Suppressor macrophage treated with lipopolysaccharide for 4 hours (primary cell): ENCODE measurements at regions not wholly inside any gene's neighbourhood (a gene's known extent, or its start where the extent isn't known, plus 50 kb on each side); places are given as distances from the start of the nearest gene placed in this dataset.
A peak's percentile ranks its signal among the peaks of the same experiment; 100 is the strongest.

ENCODE experiments used
- DNase-seq: peaks from one replicate; pipeline ENCODE4 v3.0.0-alpha.2; 2020

GRCh38 chr5:73395256-73395655, 53.3 kb downstream of the FOXD1 start:
- DNase-seq = no peak

GRCh38 chr5:73394610-73395009, 54.0 kb downstream of the FOXD1 start:
- DNase-seq = no peak

GRCh38 chr5:73393611-73394489, 54.7 kb downstream of the FOXD1 start:
- DNase-seq = no peak

GRCh38 chr5:73392775-73393174, 55.8 kb downstream of the FOXD1 start:
- no peak for DNase-seq

GRCh38 chr5:73391441-73391881, 57.1 kb downstream of the FOXD1 start:
- peak; percentile 21 for DNase-seq

GRCh38 chr5:73390972-73391371, 57.6 kb downstream of the FOXD1 start:
- DNase-seq = no peak

DNA sequence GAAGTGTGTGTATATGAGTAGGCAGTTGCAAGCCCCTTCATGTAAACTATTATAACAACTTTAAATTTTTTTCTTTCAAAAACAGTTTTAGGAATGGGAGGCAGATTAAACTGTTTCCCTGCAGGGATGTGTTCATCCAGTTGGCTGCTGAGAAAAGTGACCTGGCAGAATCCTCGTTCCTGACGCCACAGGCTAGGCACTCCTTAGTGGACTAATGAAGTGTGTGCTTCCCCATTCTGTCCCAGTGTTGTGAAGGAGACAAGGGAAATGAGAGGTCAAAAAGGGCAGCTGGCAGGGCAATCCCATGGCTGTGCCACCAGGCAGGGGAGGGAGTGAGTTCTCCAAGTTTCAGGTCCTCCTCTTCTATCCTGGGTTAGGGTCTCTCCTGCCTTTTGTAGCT, 59.8 kb downstream of the FOXD1 start:
- DNase-seq = no peak

GRCh38 chr5:73388306-73388684, 60.3 kb downstream of the FOXD1 start:
- no peak for DNase-seq

DNA sequence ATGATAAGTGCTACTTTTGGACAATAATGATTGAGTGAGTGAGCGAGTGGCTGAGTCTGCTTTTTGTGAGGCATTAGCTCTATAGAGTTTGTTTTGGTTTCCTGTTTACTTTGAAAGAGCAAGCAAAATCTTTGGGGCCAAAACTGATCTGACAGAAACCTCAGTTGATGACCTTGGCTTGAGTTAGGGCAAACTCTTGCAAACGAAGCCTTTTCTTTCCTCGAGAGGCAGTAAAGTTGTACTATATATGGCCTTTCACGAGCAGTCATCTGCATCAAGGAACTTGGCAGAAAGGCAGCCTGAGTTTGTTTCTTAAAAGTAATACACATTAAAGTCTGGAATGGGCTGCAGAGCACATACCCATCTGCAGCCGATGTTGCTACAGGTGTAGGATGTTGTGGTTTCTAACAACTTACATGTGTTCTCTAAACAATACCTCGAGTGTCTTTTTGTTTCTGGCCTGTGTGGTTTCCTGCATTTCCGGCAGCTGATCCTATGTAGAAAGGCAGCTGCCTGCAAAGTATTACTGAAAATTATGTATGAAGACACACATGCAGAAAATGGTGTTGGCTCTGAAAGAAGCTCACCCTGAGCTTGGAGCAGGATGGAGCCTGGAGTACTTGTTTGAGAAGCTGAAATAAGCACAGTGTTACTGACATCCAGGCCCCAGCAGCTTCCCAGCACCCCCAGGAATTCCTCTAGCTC, 60.8 kb downstream of the FOXD1 start:
- no peak for DNase-seq

GRCh38 chr5:73387149-73387591, 61.4 kb downstream of the FOXD1 start:
- DNase-seq = no peak

DNA sequence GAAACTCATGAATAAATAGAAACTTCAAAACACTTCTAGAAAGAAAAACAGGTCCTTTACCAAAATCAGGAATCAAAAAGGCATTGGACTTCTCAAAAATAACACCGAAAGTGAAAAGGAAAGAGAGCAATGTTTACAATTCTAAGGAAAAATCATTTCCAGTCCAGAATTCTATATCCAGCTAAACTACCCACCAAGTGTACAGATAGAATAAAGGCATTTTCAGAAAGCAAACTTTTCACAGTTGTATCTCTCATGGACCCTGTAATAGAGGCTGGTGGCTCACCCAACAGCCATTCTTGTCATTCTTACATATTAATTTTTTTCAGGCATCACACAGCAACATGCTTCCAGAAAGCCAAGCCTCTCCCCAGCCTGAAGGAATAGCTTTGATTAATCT, 63.7 kb downstream of the FOXD1 start:
- no peak for DNase-seq

- DNase-seq = no peak
Measured at GRCh38 chr5:73382401-73382740, 66.2 kb downstream of the FOXD1 start.

DNA sequence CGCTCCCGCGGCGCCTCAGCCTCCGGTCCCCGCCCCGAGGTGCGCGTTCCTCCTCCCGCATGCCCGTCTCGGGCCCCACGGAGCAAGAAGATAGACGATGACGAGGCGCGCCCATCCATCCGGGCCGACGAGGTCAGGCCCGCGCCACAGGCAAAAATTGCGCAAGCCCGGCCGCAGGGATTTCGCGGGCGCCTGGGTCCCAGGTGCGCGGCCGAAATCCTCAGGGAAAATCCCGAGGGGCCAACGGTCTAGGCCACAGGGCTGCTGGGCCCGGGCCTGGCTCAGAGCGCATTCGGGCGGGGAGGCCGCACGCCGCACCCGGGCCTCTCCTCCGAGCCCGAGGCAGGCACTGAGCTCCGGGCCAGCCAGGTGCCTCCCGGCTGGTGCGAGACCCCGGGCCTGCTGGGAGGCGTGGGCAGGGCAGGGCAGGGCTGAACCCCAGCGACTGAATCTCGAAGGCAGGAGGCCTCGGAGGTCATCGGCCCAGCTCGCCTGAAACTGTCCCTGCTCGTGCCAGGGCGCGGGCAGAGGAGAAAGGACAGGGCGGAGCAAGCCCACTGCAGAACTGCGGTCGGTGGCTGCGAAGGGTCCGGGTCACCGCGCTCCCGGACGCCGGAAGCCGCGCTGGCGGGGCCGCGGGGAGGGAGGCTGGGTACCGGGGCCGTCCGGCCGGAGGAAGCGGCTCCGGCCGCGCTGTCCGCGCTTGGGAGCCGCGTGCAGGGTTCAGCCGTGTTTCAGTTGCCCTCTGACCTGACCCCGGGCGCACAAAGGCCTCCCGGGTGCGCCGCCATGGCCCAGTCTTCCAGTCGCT, 66.8 kb downstream of the FOXD1 start:
- no peak for DNase-seq

DNA sequence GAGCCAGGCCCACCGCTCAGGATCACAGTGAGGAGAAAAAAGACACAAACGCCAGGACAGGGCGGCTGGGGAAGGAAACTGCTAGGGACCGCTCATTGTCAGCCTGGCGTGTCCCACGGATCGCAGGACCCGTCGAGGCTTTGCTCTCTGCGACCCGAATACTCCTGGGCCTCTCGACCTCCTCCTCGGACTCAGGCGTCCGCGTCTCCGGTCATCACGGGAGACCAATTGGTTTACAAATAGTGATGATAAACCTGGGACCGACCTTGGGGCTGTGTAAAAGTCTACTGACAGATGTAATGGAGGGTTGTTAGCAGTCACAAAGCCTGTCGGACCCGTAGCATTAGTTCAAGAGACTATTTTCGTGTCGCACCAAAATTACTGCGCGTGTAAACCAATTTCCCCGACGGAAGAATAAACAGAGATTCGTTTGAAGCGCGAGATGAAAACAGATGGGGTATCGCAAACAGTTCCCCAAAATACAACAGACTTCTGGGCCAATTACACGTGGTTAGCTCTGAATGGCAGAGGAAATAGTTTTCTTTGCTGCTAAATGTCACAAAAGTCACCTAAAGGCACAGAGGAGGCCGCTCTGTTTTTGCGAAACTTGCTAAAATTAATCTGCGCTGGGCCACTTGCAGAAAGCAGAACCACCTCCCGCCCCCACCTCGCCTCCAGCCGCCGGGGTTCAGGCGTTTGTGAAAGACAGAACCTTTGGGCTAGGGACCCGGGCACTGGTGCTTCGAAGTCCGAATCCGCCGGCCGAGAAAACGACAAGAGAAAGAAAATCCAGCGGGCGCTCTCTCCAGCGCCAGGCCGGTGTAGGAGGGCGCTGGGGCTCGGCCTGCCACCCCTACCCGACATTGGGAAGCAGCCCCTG, 67.6 kb downstream of the FOXD1 start:
- peak; percentile 27 for DNase-seq

DNA sequence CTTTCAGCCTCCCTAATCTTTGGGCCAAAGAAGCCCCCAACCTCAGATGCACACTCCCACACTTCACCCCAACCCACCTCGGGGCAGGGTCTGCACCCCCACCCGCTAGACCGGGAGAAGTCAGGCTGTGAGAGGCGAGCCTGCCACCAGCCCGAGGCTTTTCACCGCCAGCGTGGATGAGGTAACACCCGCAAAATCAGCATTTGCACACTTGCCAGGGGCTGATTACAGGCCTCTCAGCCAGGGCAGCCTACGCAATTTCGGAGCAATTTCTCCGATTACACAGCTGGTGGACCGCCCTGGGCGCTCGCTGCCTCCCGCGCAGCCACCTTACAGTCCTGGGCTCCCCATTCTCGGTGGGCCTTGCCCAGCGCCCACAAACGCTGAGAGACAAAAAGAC, 68.5 kb downstream of the FOXD1 start:
- DNase-seq = no peak

DNA sequence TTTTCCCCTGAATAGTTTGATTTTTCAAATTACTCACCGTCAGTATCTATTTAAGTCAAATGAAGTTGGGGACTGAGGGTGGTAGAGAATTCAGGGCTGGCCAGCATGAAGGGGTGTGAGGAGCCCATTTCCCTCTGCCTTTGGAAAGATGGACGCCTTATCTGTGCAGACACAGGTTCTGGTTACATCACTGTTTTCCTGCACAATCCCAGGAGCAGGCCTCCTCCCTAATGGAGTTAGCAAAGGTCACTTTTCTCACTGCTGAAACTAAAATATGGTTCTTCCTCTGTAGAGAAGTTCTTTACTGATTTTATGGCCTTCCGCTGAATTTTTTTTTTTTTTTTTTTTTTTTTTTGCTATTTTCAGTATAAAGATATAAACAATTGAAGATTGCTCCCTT, 69.1 kb downstream of the FOXD1 start:
- DNase-seq = no peak

- no peak for DNase-seq
Measured at GRCh38 chr5:73378765-73379164, 69.8 kb downstream of the FOXD1 start.

GRCh38 chr5:73378070-73378469, 70.5 kb downstream of the FOXD1 start:
- DNase-seq = no peak

DNA sequence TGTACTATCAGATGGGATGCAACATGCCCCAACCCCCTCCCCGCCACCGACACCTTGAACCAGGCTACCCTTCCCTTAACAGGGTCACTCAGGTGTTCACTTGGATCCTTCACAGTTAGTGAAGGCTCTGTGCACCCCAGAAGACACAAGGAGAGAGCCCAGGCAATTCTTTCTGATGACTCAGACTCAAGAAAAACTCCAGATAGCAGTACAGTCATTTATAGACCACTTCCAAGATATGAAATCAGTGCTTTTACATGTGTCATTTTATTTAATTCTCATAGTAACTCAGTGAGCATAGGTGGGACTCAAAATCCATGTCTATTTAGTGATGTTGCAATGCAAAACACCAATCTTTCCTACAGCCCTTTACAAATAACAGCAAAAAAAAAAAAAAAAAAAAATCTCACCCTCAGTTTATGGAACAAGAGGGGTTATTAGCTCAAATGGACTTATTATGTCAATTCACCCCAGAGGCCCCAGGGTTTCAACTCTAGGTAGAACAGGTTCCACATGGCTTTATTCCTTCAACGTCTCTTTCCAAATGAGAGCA, 71.9 kb downstream of the FOXD1 start:
- DNase-seq = no peak

GRCh38 chr5:73375949-73376348, 72.6 kb downstream of the FOXD1 start:
- DNase-seq = no peak

DNA sequence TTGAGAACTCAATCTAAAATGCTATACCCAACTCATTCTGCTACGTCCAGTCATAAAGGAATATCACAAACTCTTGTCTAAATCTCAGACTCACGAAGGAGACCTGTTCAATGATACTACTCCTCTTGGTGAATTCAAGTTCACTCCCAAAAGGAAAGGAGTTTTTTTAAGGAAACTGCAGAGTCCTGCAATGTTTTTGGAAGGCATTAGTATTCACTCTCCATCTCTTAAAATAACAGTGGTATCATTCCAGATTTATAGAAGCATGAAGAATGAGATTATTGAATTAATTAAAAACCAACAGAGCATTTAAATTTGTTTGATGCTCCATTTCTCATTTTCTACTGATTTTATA, 73.4 kb downstream of the FOXD1 start:
- no peak for DNase-seq

DNA sequence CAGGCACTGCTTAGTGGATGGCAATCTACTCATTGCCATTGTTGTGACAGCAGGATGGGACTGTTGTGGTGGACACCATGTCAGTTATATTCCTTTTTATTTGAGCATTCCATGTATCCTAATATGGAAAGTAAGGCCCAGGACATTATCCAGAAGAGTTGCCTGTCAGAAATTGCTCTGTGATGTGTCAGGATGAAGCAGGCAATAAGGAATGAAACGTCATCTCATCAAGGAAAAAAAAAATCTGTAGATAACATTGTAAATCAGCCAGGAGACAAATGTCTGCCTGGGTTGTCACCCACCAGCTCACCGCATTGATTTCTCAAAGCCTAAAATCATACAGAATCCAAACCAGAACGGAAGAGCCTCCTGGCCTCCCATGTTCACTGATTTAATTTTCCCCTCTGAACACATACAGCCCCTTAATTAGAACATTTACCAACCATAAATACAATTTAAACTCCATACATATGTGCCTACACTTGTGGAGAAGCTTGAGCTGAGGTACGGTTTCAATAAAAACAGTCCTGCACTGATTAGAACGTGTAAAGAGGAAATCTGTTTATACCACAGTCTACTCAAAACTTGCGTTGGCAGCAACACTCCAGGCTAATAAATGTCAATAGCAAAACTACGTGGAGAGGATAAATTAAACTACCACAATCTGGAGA, 73.9 kb downstream of the FOXD1 start:
- DNase-seq = no peak
